Tibial nerve (tissue), 4 donors: ENCODE measurements at regions not wholly inside any gene's neighbourhood (a gene's known extent, or its start where the extent isn't known, plus 50 kb on each side); places are given as distances from the start of the nearest gene placed in this dataset.
"Not testable (repeated sequence)": the region's sequence is repeated elsewhere in the genome, so short reads cannot be mapped to it uniquely, and the experiment has no call there.

Source experiments
- EP300 ChIP-seq, 2 donors: sonication (generic); formaldehyde crosslinking; IDR thresholded peaks; one replicate each; pipeline ENCODE4 v1.6.1; 2017; ENCODE audit warnings: antibody characterized with exemption in 2 of 2, mild to moderate bottlenecking in 1 of 2
- POLR2A ChIP-seq, 2 donors: fragments of 450-650 bp; IDR thresholded peaks; one replicate each; pipeline ENCODE4 v1.6.1; 2017; ENCODE audit warnings: antibody characterized with exemption in 2 of 2, mild to moderate bottlenecking in 2 of 2, moderate library complexity in 2 of 2
- TF ChIP-seq, protein P1 (sequence below), 5 experiments: fragments of 200-600 bp in 3 of 5; fragments of 450-650 bp in 2 of 5; sonication (generic) in 3 of 5; IDR thresholded peaks; one replicate each; pipeline ENCODE4 v1.5.1; 2016 to 2019; ENCODE audit warnings: antibody characterized with exemption in 5 of 5, mild to moderate bottlenecking in 3 of 5, moderate library complexity in 2 of 5

DNA sequence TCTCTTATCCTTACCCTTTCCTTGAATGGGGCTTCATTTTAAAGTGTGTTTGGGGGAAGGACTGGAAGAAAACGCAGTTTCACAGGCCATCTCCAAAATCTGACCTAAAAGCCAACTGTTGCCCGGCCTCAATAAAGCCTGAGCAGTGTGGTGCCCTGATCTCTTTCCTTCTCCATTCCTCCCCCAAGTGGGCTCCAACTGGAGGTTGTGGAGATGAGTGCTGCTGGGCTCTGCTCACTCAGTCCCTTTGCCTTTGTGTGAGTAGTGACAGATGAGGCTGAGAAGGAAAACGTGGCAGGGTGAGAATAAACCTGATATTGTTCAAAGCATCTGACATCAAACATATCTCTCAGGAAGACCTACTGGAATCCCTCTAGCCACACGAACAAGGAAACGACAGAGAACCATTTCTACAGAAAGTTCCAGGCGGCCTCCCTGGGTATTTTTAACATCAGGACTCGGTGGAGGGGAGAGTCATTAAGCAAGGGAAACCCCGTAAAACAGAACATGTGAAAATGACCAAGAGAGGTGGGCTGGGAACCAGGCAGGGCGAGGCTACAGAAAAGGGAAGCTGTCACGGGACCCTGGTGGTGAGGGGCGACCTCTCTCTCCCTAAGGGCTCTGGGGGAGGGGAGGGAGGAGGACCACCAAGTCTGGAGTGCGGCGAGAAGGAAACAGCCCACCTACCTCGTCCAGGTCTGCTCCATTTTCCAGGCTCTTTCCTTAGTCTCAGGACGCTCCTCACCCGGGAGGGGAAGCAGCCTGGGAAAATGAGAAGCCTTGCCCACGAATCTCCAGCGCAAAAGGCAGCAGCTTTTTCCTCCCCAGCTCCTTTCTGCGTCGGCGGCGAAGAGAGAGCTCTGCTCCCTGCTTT lies 59.1 kb upstream of the NBPF26 start:
- not testable (repeated sequence) for TF ChIP-seq POLR2A, EP300 (IDR thresholded peaks at IDR 0.05)
- TF ChIP-seq, protein P1, sequence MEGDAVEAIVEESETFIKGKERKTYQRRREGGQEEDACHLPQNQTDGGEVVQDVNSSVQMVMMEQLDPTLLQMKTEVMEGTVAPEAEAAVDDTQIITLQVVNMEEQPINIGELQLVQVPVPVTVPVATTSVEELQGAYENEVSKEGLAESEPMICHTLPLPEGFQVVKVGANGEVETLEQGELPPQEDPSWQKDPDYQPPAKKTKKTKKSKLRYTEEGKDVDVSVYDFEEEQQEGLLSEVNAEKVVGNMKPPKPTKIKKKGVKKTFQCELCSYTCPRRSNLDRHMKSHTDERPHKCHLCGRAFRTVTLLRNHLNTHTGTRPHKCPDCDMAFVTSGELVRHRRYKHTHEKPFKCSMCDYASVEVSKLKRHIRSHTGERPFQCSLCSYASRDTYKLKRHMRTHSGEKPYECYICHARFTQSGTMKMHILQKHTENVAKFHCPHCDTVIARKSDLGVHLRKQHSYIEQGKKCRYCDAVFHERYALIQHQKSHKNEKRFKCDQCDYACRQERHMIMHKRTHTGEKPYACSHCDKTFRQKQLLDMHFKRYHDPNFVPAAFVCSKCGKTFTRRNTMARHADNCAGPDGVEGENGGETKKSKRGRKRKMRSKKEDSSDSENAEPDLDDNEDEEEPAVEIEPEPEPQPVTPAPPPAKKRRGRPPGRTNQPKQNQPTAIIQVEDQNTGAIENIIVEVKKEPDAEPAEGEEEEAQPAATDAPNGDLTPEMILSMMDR (IDR thresholded peaks at IDR 0.05) = not testable (repeated sequence)
